Fibroblast of the aortic adventitia (primary cell): ENCODE measurements at regions not wholly inside any gene's neighbourhood (a gene's known extent, or its start where the extent isn't known, plus 50 kb on each side); places are given as distances from the start of the nearest gene placed in this dataset.

Source experiments
- DNase-seq: peaks from one replicate; pipeline ENCODE4 v3.0.0-alpha.2; 2010; ENCODE audit warnings: low read depth
- H3K4me3 ChIP-seq: 2 replicates; pipeline ENCODE4 v1.5.1; 2011; ENCODE audit warnings: low read depth, mild to moderate bottlenecking, control low read depth, low read length, moderate library complexity
- CTCF ChIP-seq: IDR thresholded peaks from 2 replicates; pipeline ENCODE4 v1.5.1; 2011; ENCODE audit warnings: mild to moderate bottlenecking, low read length, control low read depth, inconsistent platforms; ENCODE audit not compliant: insufficient read depth

GRCh38 chr7:46613551-46613950 is 692.5 kb upstream of the IGFBP3 start:
- H3K4me3 ChIP-seq = no peak overlapping the region
- no peak for TF ChIP-seq CTCF
- DNase-seq = no peak

GRCh38 chr7:46613116-46613515 is 692.0 kb upstream of the IGFBP3 start:
- no peak for TF ChIP-seq CTCF
- DNase-seq = no peak
- H3K4me3 ChIP-seq = no peak overlapping the region

- no peak overlapping the region for H3K4me3 ChIP-seq
- peak; percentile 17 for DNase-seq
- no peak for TF ChIP-seq CTCF
These were observed 690.4 kb upstream of the IGFBP3 start for GRCh38 chr7:46611508-46611907.

GRCh38 chr7:46610746-46611145 is 689.7 kb upstream of the IGFBP3 start:
- H3K4me3 ChIP-seq = no peak overlapping the region
- TF ChIP-seq CTCF = no peak
- DNase-seq = no peak

- no peak overlapping the region for H3K4me3 ChIP-seq
- DNase-seq = no peak
- TF ChIP-seq CTCF = no peak
These were observed 686.1 kb upstream of the IGFBP3 start for GRCh38 chr7:46607176-46607575.

- DNase-seq = no peak
- TF ChIP-seq CTCF = no peak
- no peak overlapping the region for H3K4me3 ChIP-seq
These were observed 685.7 kb upstream of the IGFBP3 start for GRCh38 chr7:46606761-46607160.

GRCh38 chr7:46604241-46604661 is 683.2 kb upstream of the IGFBP3 start:
- DNase-seq = peak; percentile 52
- no peak overlapping the region for H3K4me3 ChIP-seq
- TF ChIP-seq CTCF = no peak
